Body of pancreas (tissue), 4 donors: ENCODE measurements at regions not wholly inside any gene's neighbourhood (a gene's known extent, or its start where the extent isn't known, plus 50 kb on each side); places are given as distances from the start of the nearest gene placed in this dataset.

ENCODE experiments used
- CTCF ChIP-seq, 7 experiments: fragments of 450-650 bp in 4 of 7; fragments of 200-600 bp in 3 of 7; sonication (generic) in 3 of 7; IDR thresholded peaks; one replicate each; pipeline ENCODE4 v1.5.1; 2016 to 2019; ENCODE audit warnings: antibody characterized with exemption in 7 of 7
- POLR2A ChIP-seq, 3 donors: fragments of 450-650 bp; IDR thresholded peaks; one replicate each; pipeline ENCODE4 v1.6.1; 2016; ENCODE audit warnings: antibody characterized with exemption in 3 of 3, mild to moderate bottlenecking in 2 of 3

- TF ChIP-seq CTCF (IDR thresholded peaks at IDR 0.05) (no peak), POLR2A (IDR thresholded peaks at IDR 0.05) (no peak)
Observed at GRCh38 chr20:52630138-52630537, 342.0 kb upstream of the TSHZ2 start.
